Activated T-helper 1 cell treated with anti-CD3 and anti-CD28 coated beads, Interleukin-12 subunit alpha, Interleukin-12 subunit beta, Interleukin-2, Interleukin-4 antibody, amounts not matched to agents 30 ng/mL and 10 ng/mL and 1 ng/mL, durations not matched to agents 14 hours and 24 hours and 36 hours (primary cell): ENCODE measurements at regions not wholly inside any gene's neighbourhood (a gene's known extent, or its start where the extent isn't known, plus 50 kb on each side); places are given as distances from the start of the nearest gene placed in this dataset.

Experiments used
- DNase-seq: peaks from one replicate; pipeline ENCODE4 v3.0.0; 2021; ENCODE audit warnings: low spot score
- H3K27ac Mint-ChIP-seq: one replicate; pipeline ENCODE4 v1.8.0; 2021; ENCODE audit warnings: mild to moderate bottlenecking, mixed read lengths
- H3K27me3 Mint-ChIP-seq: one replicate; pipeline ENCODE4 v1.8.0; 2022; ENCODE audit warnings: mild to moderate bottlenecking, moderate library complexity, mixed read lengths; ENCODE audit not compliant: insufficient read depth
- H3K36me3 Mint-ChIP-seq: one replicate; pipeline ENCODE4 v1.8.0; 2021; ENCODE audit warnings: low read depth, mixed read lengths
- H3K4me1 Mint-ChIP-seq: one replicate; pipeline ENCODE4 v1.8.0; 2021; ENCODE audit warnings: low read depth, mixed read lengths
- H3K4me3 Mint-ChIP-seq: one replicate; pipeline ENCODE4 v1.8.0; 2021; ENCODE audit warnings: mild to moderate bottlenecking, moderate library complexity, mixed read lengths
- H3K9me3 Mint-ChIP-seq: one replicate; pipeline ENCODE4 v1.8.0; 2021; ENCODE audit warnings: mixed read lengths
- intact Hi-C: fragments of 100-400 bp; cut with micrococcal nuclease; formaldehyde crosslinking; loops from one replicate; pipeline ENCODE4 v1.15.1; 2024

DNA sequence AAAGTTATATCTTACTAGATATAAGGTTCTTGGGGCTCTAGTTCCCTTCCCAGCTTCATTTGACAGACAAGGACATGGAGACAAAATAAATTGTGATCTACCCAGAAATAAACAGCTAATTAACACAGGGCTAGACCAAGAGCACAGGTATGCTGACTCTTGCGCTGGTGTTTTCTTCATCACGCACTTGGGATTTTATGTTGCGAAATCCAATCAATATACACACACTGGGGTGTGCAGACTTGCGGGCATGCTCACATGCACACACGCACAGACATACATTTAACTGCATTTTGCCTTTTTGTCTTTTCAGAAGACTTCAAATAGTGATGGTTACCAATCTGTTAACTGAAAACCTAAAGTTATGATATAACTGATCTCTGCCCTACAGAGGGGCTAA lies 91.2 kb downstream of the LRATD1 start:
- H3K36me3 Mint-ChIP-seq = no peaks in the 10 kb centered on the region
- no peak overlapping the region for H3K4me3 Mint-ChIP-seq
- intact Hi-C loops = no loop called here
- no peaks in the 10 kb centered on the region for H3K9me3 Mint-ChIP-seq
- no peak overlapping the region for H3K27ac Mint-ChIP-seq
- peaks cover 2% of the 10 kb centered on the region for H3K27me3 Mint-ChIP-seq
- H3K4me1 Mint-ChIP-seq = no peaks in the 10 kb centered on the region
- no peak for DNase-seq

DNA sequence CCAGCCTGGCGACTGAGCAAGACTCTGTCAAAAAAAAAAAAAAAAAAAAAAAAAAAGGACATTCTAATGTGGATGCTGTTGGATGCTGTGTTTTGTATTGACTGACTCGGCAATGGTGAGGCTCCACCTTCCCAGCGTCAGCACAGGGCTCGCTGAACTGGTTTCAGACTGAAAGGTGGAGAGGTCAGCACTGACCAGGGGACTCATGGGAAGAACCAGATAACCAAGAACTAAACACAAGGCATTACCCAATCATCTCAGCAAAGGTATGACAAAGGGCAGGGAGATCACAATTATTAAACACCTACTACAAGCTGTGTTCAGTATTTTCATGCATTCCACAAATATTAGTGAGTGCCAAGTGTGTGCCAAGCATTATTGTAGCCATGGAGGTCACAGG lies 103.2 kb downstream of the LRATD1 start:
- intact Hi-C loops = no loop called here
- Mint-ChIP-seq H3K9me3 (peaks cover 2% of the 10 kb centered on the region), H3K36me3 (no peaks in the 10 kb centered on the region)

DNA sequence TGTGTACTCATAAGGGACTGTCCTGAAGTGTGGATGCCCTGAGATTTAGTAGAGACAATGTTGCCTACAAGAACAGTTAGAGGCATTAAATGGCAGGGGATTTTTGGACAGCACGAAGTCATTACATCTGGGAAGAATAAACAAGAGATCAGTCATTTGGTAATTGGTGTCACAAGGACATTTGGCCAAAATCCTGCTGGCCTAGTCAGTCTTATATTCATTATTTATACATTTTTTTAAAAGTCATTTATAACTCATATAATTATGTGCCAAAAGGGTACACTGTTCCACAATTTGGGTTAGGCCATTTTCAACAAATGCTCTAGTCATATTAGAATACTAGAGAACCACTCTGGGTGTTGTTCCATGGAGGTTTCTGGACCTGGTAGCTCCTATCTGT lies 104.7 kb downstream of the LRATD1 start:
- H3K4me1 Mint-ChIP-seq = no peaks in the 10 kb centered on the region
- no peak for DNase-seq
- H3K4me3 Mint-ChIP-seq = no peak overlapping the region
- intact Hi-C loops = no loop called here
- H3K27ac Mint-ChIP-seq = no peak overlapping the region
- no peaks in the 10 kb centered on the region for H3K27me3 Mint-ChIP-seq
- H3K9me3 Mint-ChIP-seq = no peaks in the 10 kb centered on the region
- no peaks in the 10 kb centered on the region for H3K36me3 Mint-ChIP-seq

More for the DNA sequence above, 103.2 kb downstream of the LRATD1 start:
- no peak for DNase-seq
- H3K27ac Mint-ChIP-seq = no peak overlapping the region
- no peaks in the 10 kb centered on the region for H3K27me3 Mint-ChIP-seq
- no peak overlapping the region for H3K4me3 Mint-ChIP-seq
- no peaks in the 10 kb centered on the region for H3K4me1 Mint-ChIP-seq

DNA sequence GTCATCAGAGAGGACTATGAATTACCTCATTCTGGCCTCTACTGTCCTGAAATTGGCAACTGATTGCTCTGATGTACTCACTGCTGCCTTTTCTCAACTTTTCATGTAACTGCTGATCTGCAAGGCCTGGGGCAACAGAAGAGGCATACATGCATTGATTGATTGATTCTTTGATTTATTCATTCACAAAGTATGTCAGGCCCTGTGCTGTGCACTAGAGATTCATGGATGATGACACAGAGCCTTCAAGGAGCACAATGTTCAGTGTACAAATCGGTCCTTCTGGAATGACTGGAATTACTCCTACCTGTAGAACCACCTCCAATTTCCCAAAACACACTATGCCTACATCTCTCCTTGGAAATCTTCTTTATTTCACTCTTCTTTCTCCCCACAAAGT lies 111.3 kb downstream of the LRATD1 start:
- Mint-ChIP-seq H3K9me3 (peaks cover 2% of the 10 kb centered on the region), H3K4me1 (no peaks in the 10 kb centered on the region), H3K27ac (no peak overlapping the region), H3K4me3 (no peak overlapping the region), H3K36me3 (no peaks in the 10 kb centered on the region), H3K27me3 (no peaks in the 10 kb centered on the region)
- intact Hi-C loops = no loop called here
- DNase-seq = no peak

DNA sequence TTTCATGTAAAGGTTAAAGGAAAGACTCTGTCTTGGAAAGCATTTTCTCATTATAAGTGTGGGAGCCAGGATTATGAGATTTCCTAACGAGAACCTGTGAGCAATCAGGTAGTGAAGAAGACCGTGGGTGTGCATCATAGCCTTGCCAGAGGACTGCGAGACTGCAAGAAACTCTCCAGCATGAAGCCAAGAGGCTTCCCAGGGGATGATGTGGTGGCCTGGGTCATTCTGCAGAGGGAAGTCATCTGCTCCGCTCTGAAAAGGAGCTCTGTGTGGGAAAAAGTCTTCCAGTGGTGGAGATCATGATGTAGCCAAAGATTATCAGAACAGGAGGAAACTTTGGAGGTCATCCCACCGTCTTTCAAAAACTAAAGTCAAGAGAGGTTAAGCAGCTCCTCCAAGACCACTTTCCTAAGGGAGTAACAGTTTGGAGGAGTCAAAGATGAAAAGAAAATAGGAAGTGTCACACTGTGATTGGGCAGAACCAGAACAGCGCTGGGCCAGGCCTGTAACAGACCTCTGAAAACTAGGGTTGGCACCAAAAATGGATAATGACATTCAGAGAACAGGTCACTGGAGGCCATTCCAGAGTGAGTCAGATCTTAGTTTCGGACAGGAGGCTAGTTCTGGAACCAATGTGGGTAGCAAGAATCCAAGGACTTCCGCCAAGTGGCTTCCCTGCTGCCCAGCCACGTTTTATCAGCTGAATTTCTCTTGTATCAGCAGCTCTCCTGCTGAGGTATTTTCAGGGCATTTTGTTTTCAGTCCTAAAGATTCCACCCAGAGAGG lies 113.0 kb downstream of the LRATD1 start:
- Mint-ChIP-seq H3K36me3 (no peaks in the 10 kb centered on the region), H3K27ac (no peak overlapping the region), H3K4me1 (no peaks in the 10 kb centered on the region), H3K4me3 (no peak overlapping the region), H3K27me3 (no peaks in the 10 kb centered on the region), H3K9me3 (peaks cover 6% of the 10 kb centered on the region)
- intact Hi-C loops = no loop called here
- DNase-seq = no peak

DNA sequence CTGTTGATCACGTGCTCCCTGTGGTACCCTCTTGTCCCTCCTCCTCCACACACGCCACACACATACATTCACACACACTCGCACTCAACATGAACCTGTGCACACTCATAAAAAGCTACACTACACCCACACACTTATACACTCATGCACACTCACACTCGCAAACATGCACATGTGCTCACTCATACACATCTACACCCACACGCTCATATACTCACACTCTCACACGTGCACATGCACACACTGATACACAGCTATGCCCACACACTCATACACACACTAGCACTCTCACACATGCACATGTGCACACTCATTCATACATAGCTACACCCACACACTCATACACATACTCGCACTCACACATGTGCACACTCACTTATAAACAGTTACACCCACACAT lies 113.6 kb downstream of the LRATD1 start:
- no peaks in the 10 kb centered on the region for H3K27me3 Mint-ChIP-seq
- intact Hi-C loops = no loop called here
- no peak overlapping the region for H3K4me3 Mint-ChIP-seq
- no peak for DNase-seq
- H3K9me3 Mint-ChIP-seq = peaks cover 6% of the 10 kb centered on the region
- no peaks in the 10 kb centered on the region for H3K36me3 Mint-ChIP-seq
- no peak overlapping the region for H3K27ac Mint-ChIP-seq
- H3K4me1 Mint-ChIP-seq = no peaks in the 10 kb centered on the region

DNA sequence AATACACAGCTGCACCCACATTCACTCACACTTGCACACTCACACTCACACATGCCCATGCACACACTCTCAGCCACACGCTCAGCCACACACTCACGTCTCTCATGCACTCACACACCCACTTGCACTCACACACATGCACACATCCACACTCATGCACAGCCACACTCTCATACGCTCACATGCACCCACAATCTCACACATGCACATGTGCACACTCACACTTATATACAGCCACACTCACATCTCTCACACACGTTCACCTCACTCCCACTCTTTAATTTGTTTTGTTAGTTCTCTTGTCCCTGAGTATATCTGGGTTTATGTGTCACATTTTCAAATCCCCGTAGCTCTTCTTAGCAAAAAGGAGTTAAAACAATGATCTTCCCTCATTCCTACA lies 114.9 kb downstream of the LRATD1 start:
- H3K36me3 Mint-ChIP-seq = no peaks in the 10 kb centered on the region
- H3K27me3 Mint-ChIP-seq = no peaks in the 10 kb centered on the region
- H3K9me3 Mint-ChIP-seq = peaks cover 6% of the 10 kb centered on the region
- H3K4me1 Mint-ChIP-seq = no peaks in the 10 kb centered on the region
- no peak for DNase-seq
- H3K4me3 Mint-ChIP-seq = no peak overlapping the region
- H3K27ac Mint-ChIP-seq = no peak overlapping the region
- intact Hi-C loops = no loop called here

DNA sequence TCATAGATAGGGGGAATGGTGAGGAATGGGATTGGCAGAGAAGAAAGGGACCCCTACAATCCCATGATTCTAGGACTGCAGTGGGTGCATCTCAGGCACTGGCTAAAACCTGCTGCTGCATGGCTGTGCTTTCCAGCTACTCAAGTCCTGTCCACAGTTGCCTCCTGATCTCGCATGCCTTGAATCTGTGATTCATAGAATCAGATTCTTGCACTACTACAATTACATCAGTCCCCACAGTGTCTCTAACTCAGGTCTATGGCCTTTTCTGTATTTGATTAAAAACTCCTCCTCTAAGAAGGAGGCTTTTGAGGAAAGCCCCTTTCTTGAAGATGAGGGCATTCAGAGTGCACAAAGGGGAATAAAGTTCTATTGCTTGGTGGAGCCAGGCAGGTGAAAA lies 117.4 kb downstream of the LRATD1 start:
- Mint-ChIP-seq H3K27me3 (no peaks in the 10 kb centered on the region), H3K27ac (no peak overlapping the region), H3K4me1 (no peaks in the 10 kb centered on the region), H3K4me3 (no peak overlapping the region), H3K36me3 (no peaks in the 10 kb centered on the region), H3K9me3 (peaks cover 6% of the 10 kb centered on the region)
- DNase-seq = no peak
- intact Hi-C loops = no loop called here

DNA sequence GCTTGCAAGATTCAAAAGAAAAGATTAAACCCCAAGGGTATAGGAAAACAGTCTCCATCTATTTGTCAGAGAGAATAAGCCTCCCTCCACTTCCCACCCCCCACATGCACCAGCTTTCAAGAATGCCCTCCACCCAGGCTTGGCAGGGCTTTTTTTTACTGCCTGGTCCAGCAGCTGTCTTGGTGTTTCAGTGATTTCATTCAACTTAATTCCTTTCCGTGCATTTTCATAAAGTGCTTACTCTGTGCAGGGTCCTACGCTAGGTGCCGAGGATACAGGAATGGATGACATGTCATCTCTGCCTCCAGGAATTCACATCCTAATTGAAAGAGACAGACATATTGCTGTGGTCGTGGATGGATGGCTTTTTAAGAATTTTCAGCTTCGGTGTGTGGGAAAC lies 117.9 kb downstream of the LRATD1 start:
- Mint-ChIP-seq H3K27ac (no peak overlapping the region), H3K4me3 (no peak overlapping the region), H3K36me3 (no peaks in the 10 kb centered on the region), H3K9me3 (peaks cover 6% of the 10 kb centered on the region), H3K27me3 (no peaks in the 10 kb centered on the region), H3K4me1 (no peaks in the 10 kb centered on the region)
- intact Hi-C loops = no loop called here
- DNase-seq = no peak

DNA sequence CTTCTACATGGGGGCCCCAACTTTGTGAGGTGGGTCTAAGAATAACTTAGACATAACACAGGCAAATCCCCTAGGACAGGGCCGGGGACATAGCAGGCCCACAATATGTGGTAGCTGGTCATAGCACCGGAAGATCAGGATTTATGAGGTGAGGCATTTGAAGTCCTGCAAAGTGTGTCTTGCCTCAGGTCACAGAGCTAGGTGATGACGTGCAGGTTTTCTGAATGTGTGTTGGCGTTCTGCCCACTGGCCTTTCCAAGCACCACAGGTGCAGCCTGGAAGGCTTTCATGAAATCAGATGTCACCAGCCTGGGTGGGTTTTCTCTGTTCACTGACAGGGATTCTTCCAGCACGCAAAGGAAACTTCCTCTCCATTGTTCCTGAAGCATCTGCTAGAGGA lies 119.1 kb downstream of the LRATD1 start:
- Mint-ChIP-seq H3K9me3 (peaks cover 6% of the 10 kb centered on the region), H3K27me3 (no peaks in the 10 kb centered on the region), H3K27ac (no peak overlapping the region), H3K4me3 (no peak overlapping the region), H3K36me3 (no peaks in the 10 kb centered on the region), H3K4me1 (no peaks in the 10 kb centered on the region)
- no peak for DNase-seq
- intact Hi-C loops = no loop called here

DNA sequence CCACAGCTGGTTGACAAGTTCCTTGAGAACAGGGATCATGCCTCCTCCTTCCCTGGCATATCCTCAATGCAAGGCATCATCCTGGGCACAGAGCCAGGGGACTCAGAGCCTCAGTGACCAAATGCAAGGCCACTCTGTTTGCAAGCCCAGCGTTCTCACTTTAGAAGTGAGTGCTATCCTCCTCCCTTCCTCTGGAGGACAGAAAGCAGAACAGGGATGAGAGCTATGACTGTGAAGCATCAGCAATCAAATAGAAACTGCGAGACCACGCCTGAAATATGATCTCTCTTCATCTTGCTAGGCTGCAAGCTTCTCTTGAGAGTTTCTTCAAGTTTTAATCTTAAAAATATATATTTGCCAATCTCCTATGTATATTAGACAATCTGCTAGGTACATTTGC lies 119.8 kb downstream of the LRATD1 start:
- Mint-ChIP-seq H3K27ac (no peak overlapping the region), H3K4me3 (no peak overlapping the region), H3K4me1 (no peaks in the 10 kb centered on the region), H3K27me3 (no peaks in the 10 kb centered on the region), H3K36me3 (no peaks in the 10 kb centered on the region), H3K9me3 (peaks cover 6% of the 10 kb centered on the region)
- intact Hi-C loops = no loop called here
- no peak for DNase-seq

DNA sequence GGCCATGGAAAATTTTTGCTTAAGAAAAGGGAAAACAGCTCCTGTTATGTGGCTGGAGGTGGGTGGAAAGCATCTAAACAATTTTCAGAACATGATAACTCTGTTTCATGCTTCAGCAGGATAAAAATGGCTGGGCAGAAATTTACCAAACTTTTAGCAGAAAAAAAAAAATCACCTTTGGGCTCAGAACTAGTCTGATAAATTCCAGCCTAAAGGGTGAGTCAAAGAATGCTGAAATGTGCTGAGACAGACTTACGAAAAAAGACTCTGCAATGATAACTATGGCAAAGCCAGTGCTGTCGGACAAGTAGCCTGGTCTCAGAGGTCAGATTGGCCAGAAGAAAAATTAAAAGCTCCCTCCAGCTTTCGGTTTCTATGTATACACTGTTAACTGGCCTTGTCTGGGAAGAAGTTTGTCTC lies 123.6 kb downstream of the LRATD1 start:
- no peak overlapping the region for H3K27ac Mint-ChIP-seq
- intact Hi-C loops = no loop called here
- no peak for DNase-seq
- no peaks in the 10 kb centered on the region for H3K4me1 Mint-ChIP-seq
- H3K27me3 Mint-ChIP-seq = no peaks in the 10 kb centered on the region
- no peaks in the 10 kb centered on the region for H3K9me3 Mint-ChIP-seq
- no peaks in the 10 kb centered on the region for H3K36me3 Mint-ChIP-seq
- no peak overlapping the region for H3K4me3 Mint-ChIP-seq

DNA sequence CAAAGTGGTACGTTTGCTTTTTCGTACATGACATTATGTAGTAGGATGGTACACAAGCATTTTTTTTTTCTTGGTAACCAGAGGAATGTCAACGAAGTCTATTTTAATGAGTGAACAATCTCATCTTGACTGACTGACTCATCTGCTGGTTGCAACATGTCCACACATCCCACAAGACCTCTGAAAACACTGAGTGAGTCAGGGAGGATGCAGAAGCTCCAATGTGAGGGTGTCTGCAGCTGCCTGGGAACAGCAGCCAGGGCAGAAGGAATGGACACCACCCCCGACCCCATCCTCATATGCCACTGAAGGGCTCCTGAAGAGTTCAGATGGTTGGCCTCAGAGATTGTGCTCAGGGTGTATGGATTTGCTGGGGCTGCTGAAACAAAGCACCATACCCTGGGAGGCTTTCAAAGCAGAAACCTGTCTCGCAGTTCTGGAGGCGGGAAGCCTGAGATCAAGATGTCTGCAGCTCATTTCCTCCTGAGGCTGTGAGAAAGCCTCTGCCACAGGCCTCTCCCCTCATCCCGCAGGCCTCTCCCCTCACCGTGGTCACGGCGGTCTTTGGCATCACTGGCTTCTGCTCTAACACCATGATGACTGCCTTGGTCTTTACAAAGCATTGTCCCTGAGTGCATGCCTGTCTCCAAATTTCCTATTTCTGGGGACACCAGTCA lies 124.6 kb downstream of the LRATD1 start:
- H3K27ac Mint-ChIP-seq = no peak overlapping the region
- no peaks in the 10 kb centered on the region for H3K27me3 Mint-ChIP-seq
- H3K4me3 Mint-ChIP-seq = no peak overlapping the region
- no peaks in the 10 kb centered on the region for H3K9me3 Mint-ChIP-seq
- no peaks in the 10 kb centered on the region for H3K36me3 Mint-ChIP-seq
- no peaks in the 10 kb centered on the region for H3K4me1 Mint-ChIP-seq
- no peak for DNase-seq
- intact Hi-C loops = no loop called here
